ENCODE measurements at regions not wholly inside any gene's neighbourhood (a gene's known extent, or its start where the extent isn't known, plus 50 kb on each side); places are given as distances from the start of the nearest gene placed in this dataset.
"Not testable (repeated sequence)": the region's sequence is repeated elsewhere in the genome, so short reads cannot be mapped to it uniquely, and the experiment has no call there.

DNA sequence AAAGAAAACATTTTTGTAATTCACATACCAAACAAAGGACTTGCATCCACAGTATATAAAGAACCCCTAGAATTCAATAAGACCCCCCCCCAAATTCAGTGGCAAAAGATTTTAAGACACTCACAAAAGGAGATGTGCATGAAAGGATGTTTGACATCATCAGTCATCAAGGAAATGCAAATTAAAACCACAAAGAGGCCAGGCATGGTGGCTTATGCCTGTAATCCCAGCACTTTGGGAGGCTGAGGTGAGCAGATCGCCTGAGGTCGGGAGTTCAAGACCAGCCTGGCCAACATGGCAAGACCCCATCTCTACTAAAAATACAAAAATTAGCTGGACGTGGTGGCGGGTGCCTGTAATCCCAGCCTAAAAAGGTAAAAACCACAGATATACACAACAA, 61.3 kb downstream of the AIPL1 start:
- DNase-seq = not testable (repeated sequence)

DNA sequence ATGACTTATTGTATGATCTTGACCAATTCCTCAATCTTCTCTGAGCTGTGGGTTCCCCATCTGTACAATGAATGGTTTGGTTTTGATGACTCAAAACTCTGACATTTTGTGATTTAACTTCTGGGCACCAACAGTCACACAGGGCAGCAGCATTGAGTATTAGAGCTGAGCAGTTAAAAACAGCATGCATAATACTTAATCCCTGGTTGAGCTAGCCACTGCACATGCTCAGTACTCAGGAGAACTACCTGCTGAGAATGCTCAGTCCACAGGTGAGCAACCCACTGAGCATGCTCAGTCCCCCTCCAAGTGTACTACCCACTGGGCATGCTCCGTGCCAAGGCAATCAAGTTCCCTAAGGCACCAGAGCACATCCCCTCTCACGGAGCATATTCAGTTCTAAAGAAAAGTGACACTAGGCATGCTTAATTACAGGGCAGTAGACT, 68.7 kb downstream of the AIPL1 start:
- no peak for DNase-seq

GRCh38 chr17:6365200-6365943, 69.5 kb downstream of the AIPL1 start:
- DNase-seq = no peak

DNA sequence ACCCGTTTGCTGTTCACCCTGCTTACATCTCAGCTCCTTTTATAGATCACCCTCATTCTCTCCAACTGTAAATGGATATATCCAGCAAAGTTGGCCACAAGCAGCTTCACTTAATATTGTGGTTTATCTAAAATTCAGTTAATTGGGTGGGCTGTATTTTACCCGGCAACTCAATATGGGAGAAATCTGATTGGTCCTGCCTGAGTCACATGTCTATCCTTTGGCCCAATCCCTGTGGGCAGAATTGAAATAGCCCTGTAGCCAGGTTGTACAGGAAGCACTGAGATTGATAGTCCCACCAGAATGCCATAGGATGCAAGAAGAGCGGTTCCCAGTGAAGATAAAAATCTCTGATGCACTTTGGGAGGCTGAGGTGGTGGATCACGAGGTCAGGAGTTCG, 73.2 kb downstream of the AIPL1 start:
- DNase-seq = no peak

DNA sequence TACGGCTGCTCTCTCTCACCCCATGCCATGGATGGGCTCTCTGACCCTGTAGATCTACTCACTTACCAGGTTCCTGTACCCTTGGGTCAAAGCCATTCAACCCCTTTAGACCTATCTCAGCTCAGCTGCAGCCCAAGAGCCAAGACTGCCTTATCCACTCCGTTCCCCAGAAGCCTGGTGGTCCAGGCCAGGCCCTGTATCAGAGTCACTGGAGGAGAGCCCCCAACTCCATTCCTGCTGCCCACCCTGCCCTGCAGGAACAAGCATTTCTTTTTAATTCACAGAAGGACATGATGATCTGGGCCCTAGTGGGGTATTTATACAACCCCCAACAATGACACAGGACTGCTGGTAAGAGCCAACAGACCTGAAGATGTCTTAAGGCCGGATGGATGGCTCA, 76.8 kb downstream of the AIPL1 start:
- DNase-seq = no peak

DNA sequence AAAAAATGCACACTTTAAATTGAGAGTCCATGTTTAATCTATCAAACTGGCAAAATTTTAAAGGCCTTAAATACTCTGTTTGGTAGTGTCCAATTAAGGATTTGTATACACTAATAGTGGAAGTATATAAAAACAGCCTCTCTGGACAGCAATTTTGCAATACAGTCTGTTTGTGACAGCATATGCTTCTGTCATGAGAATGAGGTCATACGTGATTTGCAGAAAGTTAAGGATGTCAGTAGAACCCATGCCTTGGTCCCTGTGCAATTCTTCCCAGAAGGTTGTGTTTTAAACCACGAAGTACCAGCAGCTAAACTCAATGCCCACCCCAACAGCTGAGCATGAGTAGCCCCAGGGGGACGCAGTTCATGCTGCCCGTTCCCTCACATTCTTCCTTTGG, 78.4 kb downstream of the AIPL1 start:
- no peak for DNase-seq

DNA sequence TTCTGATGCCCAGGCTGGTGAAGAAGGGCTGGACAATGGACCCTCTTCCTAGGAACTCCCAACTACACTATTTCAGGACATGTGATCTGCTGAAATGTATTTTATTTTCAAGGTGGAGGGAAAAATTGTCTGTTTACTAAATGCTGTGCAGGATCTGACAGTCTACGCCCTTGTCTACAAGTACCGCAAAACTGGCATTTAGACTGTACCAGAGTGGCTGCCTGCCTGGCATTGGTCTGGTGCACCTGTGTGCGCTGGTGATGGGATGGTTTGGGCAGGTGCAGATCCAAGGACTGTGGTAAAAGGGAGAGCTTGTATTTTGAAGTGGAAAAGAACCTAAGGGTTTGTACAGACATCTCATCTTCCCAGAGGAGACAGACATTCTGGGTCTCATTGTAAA, 79.7 kb downstream of the AIPL1 start:
- no peak for DNase-seq

DNA sequence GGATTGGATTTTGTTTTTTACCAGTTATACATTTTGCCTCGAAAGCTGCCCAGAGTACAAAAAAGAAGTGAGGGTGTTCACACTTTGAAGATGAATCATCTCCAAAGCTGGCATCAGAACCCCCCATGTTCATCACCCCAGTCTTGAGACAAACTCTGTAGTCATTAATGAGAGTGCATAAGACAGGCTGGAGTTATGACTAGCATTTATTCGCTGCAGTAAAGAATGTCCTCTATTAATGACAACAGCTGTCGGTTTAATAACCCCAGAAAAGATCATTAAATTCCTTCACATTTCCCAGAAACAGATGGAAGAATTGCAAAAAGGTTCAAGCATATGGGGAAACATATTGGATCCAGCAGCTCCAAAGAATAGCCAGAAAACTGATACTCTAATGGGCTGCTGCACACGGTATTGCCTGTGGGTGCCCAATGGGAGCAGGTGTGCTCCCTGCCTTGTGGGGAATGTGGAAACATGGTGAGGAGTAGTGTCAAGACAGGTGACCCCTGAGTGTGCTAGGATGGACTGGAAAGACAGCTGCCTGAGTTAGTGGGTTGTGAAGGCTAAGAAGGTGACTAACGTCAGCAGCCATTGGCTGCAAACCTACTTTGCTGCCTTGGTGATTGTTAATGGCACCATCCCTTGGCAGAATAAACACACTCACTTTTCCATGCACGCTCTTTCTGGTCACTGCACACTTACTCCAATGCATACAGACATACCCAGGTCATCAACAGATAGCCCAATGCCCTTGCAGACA, 81.9 kb downstream of the AIPL1 start:
- DNase-seq = no peak

GRCh38 chr17:6352016-6352415, 82.9 kb downstream of the AIPL1 start:
- no peak for DNase-seq

DNA sequence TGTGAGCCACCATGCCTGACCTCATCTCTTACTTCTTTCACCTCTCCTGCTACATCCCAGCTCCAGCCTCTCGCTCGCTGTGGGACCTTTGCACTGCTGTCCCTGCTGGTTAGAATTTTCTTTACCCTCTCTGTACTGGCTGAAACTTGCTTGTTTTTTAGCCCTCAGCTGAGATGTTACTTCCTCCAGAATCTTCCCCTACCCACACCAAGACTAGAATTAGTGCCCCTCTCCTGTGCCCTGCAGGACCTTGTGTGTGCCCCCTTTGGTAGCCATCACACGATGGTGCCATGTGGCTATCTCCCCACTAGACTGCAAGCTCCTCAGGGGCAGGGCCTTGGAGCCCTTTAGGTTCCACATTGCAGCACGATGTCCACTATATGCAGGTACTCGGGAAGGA, 84.1 kb downstream of the AIPL1 start:
- no peak for DNase-seq

DNA sequence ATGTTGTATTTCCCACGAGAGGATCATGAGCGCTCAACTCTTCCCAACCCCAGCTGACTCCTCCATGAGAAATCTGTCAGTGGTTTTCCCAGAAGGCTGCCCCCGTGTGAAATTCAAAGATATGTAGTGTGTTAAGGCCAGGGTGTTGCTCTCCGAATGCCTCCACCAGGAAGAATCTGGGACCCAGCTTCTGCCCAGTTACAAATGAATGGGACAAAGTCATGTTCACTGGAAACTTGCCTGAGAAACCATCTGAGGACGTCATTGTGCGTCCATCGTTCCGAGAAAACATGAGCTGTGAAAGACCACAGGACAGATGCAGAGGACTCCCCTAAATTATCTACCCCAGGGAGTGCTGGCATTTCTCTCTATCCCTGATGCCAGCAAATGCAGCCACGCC, 86.0 kb downstream of the AIPL1 start:
- no peak for DNase-seq

DNA sequence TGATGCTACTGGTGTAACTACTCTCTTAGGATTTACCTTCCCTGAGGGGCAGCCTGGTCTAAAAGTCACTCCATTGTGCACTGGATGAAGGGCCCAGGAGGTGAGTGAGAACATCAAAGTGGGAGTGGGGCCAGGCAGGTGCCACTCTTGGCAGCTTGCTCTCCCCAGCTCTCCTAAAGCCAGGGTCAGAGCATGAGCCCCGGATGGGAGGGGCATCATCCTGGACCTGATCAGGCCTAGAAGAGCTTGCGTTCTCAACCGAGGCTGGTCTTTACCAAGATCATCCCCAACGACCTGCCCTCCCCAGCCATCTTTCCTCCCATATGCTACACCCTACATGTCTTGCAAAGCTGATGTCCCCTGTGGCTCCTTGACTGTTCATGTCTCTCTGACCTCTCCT, 87.1 kb downstream of the AIPL1 start:
- DNase-seq = no peak

DNA sequence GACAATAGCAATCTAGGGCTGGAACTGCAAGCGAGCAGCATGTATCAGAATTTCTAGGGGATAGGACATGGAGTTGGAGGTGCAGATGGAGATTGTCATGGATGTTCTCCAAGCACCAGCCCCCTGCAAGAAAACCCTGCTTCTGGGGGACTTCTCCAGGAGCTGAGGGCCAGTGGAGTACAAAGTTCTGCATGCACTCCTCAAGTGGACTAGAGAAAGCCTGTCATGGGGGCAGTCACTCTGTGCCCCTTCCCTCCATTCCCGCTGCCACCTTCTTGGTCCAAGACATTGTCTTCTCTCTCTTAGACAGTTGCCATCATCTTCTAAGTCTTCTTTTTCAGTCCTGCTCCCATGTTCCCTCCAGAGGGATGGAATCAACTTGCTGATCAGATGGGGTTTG, 87.9 kb downstream of the AIPL1 start:
- DNase-seq = no peak

- DNase-seq = no peak
These were observed 88.7 kb downstream of the AIPL1 start for GRCh38 chr17:6346156-6346786.

DNA sequence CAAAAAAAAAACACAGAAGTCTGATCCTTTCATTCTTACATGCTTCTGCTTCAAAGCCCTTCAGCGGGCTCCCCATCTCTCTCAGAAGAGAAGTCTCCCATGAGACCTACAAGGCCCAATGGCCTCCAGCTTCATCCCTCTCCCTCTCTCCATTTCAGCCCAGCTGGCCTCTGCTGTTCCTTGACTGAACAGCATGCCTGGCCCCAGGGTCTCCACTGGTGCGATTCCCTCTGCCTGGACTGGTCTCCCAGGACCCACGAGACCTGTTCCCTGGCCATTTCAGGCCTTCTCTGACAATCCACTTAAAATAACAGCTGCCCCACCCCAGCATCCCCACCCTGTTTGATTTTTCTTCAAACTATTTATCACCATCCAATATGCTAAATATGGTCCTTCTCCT, 91.2 kb downstream of the AIPL1 start:
- no peak for DNase-seq

GRCh38 chr17:6343191-6343590, 91.7 kb downstream of the AIPL1 start:
- DNase-seq = no peak

- no peak for DNase-seq
These were observed 94.2 kb downstream of the AIPL1 start for GRCh38 chr17:6340708-6341107.

GRCh38 chr17:6334386-6334785, 100.5 kb downstream of the AIPL1 start:
- DNase-seq = no peak

DNA sequence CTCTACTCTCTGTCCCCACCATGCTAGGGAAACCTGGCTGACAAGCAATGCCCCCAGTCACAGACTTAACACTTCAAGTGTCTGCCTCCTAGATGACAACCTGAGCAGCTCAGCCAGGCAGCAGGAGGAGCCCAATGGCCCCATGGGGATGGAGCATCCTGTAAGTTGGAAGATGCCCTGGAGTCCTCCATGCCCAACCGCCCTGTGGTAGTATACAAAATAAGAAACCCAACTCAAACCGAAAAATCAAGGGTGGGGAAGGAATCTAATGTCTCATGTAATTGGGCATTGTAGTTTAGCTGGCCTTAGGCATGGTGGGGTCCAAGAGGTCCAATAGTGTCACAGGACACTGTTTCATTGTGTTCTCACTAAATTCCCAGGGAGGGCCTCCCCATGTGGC, 104.0 kb downstream of the AIPL1 start:
- no peak for DNase-seq

DNA sequence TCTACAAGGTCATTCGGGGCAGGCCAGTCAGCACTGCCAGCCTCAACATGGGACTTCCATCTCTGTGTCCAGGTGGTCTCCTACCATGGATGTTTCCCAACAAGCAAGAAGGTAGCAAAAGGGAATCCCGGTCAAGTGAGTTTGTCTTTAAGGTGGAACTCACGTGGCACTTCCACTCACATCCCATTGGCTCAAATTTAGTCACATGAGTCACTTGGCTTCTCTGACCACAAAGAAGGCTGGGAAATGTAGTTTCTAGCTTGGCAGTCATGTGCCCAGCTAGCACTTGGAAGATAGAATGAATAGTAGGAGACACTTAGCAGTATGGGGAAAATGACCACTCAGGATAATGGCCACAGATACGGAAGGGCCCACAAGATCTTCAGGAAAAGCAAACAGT, 106.6 kb downstream of the AIPL1 start:
- no peak for DNase-seq

- no peak for DNase-seq
These were observed 107.9 kb downstream of the AIPL1 start for GRCh38 chr17:6327007-6327406.

DNA sequence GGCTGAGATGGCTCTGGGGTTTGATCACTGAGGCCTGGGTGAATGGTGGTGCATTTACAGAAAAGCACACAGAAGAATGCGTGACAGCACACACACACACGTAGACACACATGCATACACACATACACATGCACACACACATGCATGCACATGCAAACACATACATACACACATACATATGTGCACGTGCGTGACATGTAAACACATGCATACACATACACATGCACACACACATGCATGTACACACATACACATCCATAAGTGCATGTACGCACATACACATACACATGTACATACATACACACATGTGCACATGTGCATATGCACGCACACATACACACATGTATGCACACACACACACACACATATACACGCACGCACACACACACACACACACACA, 108.4 kb downstream of the AIPL1 start:
- no peak for DNase-seq

GRCh38 chr17:6325741-6326140, 109.2 kb downstream of the AIPL1 start:
- no peak for DNase-seq

DNA sequence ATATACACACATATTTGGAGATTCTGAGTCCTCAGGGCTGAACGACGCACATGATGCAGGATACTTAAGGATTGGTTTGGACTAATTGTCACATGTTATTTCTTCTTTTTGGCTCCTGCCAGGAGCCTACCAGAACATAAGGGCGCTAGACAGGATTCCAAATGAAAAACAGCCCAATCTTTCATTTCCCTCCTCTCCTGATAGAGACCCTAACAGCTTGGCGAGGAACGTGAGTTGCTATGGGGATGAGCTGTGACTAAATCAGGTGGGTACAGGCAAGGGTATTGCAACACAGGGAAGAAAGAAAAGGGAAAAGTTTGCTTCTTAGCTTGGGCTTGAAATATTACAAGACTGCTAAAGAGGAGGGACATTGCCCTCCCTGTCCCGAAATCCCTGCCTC, 109.9 kb downstream of the AIPL1 start:
- no peak for DNase-seq
